IPS-18a (cell line): ENCODE measurements at regions not wholly inside any gene's neighbourhood (a gene's known extent, or its start where the extent isn't known, plus 50 kb on each side); places are given as distances from the start of the nearest gene placed in this dataset.

Experiments
- H3K27ac ChIP-seq: one replicate; pipeline ENCODE4 v1.5.1; 2013; ENCODE audit warnings: low read length
- H3K27me3 ChIP-seq: one replicate; pipeline ENCODE4 v1.6.1; 2013; ENCODE audit warnings: mild to moderate bottlenecking, low read length; ENCODE audit not compliant: control insufficient read depth, insufficient read depth
- H3K36me3 ChIP-seq: one replicate; pipeline ENCODE4 v1.6.1; 2013; ENCODE audit warnings: low read depth, low read length; ENCODE audit not compliant: control insufficient read depth
- H3K4me1 ChIP-seq: one replicate; pipeline ENCODE4 v1.6.1; 2013; ENCODE audit warnings: low read depth, low read length; ENCODE audit not compliant: control insufficient read depth
- H3K4me3 ChIP-seq: one replicate; pipeline ENCODE4 v1.5.1; 2013; ENCODE audit warnings: low read length
- H3K9ac ChIP-seq: one replicate; pipeline ENCODE4 v1.6.1; 2013; ENCODE audit warnings: mild to moderate bottlenecking, low read length, moderate library complexity
- H3K9me3 ChIP-seq: one replicate; pipeline ENCODE4 v1.6.1; 2013; ENCODE audit warnings: low read depth, low read length; ENCODE audit not compliant: control insufficient read depth

DNA sequence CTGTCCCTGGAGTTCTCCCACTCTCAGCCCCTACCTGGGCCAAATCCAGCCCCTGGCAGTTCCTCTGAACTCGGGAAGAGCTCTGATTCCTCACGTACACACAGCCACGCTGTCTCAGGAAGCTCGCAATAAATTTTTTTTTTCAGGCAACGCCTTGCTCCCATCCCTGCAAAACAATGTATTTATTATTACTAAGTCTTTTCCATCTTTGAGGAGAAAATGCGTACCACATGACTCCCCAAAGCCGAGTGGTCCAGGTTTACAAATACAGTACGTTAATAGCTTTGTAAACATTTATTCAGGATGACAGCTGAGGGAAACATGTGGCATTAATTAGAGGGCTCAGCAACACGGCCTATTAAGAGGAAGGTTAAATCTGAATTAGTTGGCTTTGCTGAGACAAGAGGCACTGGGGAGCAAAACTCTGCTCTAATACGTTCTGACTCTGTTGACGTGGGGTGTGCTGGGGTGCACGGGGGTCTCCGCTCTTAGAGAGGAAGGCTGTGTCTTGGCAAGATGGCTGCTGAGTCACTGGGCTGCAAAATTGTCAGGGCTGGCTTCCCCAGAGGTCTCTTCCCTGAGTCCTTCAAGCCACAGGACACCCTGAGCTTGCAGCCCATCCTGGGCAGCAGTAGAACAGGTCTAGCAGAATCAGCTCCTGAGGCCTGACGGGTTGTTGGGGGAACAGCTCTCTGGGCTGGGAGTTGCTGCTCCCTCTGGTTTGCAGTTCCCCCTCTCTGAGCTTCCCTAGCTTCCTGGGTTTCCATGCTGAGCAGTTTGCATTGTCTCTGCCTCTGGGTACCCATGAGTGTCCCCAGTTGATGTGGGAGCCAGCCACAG, 185.2 kb upstream of the TBX3 start:
- Histone ChIP-seq H3K27me3 (no peaks in the 10 kb centered on the region), H3K4me3 (no peak overlapping the region), H3K27ac (no peak overlapping the region), H3K4me1 (peaks cover 9% of the 10 kb centered on the region), H3K9me3 (no peaks in the 10 kb centered on the region), H3K36me3 (no peaks in the 10 kb centered on the region), H3K9ac (no peak overlapping the region)

DNA sequence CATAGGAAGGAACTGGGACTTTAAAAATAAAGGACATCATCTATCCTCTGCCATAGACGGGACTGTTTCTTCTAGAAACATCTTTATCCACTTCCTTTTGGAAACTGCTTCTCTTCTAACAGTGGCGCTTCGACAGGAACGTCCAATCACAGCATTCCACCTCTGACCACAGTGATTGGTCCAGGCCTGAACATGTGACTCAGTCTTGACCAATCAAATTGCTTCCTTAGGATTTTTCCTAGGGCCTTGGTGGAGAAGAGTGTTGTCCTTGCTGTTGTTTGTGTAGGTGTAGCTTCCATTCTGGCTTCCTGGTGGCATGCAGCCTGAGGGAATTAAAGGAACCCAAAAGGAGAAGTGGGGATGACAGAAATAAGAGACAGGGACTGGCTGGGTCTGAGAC, 182.4 kb upstream of the TBX3 start:
- Histone ChIP-seq H3K9me3 (no peaks in the 10 kb centered on the region), H3K27ac (no peak overlapping the region), H3K9ac (no peak overlapping the region), H3K36me3 (no peaks in the 10 kb centered on the region), H3K4me1 (peaks cover 9% of the 10 kb centered on the region), H3K4me3 (no peak overlapping the region), H3K27me3 (no peaks in the 10 kb centered on the region)

DNA sequence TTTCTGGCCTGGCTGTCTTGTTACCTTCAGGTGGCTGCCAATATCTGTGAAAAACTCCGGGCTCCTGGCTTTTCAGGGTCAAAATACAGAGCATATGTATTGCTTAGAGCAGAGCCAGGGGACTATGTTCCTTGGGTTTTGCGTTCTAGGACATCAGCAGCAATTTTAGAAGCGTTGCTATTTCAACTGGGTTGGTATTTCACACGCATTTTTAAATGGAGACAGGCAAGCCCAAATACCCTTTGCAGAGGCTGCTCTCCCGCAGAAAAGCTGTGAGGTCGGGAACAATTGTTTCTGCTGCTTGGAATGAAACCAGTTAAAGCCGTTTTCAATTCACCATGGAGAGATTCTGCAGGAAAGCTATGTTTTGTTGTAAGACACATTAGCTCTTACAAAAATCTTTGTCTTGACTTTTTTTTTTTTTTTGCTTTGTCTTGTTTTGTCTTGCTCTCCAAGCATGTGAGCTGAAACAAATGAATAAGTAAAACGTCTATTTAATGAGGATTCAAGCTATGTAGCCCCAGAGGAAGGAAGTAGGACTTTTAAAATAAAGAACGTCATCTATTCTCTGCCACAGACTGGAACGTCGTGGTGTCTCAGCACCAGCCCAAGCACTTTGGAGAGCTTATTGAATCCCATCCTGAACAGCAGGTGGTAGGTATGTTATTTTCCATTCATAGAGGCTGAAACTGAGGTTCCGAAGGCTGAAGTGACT, 181.0 kb upstream of the TBX3 start:
- H3K4me3 ChIP-seq: no peak overlapping the region

DNA sequence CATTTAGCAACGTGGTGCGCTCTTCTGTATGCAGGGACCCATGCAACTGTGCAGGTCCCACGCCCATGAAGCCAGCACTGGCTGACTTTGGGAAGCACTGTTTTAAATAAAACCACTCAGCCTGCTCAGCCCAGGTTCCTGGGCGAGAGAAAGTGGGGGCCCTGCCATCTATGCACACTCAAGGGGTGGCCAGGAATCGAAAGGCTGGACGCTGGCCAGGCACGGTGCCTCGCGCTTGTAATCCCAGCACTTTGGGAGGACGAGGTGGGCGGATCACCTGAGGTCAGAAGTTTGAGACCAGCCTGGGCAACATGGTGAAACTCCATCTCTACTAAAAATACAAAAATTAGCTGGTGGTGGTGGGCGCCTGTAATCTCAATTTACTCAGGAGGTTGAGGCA, 179.9 kb upstream of the TBX3 start:
- Histone ChIP-seq H3K4me3 (no peak overlapping the region), H3K9me3 (no peaks in the 10 kb centered on the region), H3K27ac (no peak overlapping the region), H3K27me3 (no peaks in the 10 kb centered on the region), H3K4me1 (peaks cover 9% of the 10 kb centered on the region), H3K36me3 (no peaks in the 10 kb centered on the region), H3K9ac (no peak overlapping the region)

More for the DNA sequence above, 181.0 kb upstream of the TBX3 start:
- H3K9me3 ChIP-seq: no peaks in the 10 kb centered on the region
- peaks cover 9% of the 10 kb centered on the region for H3K4me1 ChIP-seq
- H3K36me3 ChIP-seq: no peaks in the 10 kb centered on the region
- H3K27ac ChIP-seq: no peak overlapping the region
- no peaks in the 10 kb centered on the region for H3K27me3 ChIP-seq
- no peak overlapping the region for H3K9ac ChIP-seq

DNA sequence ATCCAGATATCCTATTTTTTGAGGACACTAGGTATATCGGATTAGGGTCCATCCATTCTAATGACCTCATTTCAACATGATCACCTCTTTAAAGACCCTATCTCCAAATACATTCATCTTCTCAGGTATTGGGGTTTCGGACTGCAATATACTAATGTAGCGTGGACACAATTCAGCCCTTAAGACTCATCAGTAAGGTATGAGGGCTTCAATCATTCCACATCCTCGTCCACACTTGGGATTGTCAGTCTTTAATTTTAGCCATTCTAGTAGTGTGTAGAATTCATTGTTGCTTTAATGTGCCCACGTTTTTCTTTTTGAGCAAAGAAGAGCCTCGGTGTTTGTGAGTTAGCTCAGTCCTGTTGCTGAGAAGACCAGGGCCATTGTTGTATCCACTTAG, 177.0 kb upstream of the TBX3 start:
- H3K36me3 ChIP-seq: no peaks in the 10 kb centered on the region
- peaks cover 9% of the 10 kb centered on the region for H3K4me1 ChIP-seq
- no peak overlapping the region for H3K4me3 ChIP-seq
- no peak overlapping the region for H3K9ac ChIP-seq
- H3K9me3 ChIP-seq: no peaks in the 10 kb centered on the region
- no peaks in the 10 kb centered on the region for H3K27me3 ChIP-seq
- no peak overlapping the region for H3K27ac ChIP-seq

DNA sequence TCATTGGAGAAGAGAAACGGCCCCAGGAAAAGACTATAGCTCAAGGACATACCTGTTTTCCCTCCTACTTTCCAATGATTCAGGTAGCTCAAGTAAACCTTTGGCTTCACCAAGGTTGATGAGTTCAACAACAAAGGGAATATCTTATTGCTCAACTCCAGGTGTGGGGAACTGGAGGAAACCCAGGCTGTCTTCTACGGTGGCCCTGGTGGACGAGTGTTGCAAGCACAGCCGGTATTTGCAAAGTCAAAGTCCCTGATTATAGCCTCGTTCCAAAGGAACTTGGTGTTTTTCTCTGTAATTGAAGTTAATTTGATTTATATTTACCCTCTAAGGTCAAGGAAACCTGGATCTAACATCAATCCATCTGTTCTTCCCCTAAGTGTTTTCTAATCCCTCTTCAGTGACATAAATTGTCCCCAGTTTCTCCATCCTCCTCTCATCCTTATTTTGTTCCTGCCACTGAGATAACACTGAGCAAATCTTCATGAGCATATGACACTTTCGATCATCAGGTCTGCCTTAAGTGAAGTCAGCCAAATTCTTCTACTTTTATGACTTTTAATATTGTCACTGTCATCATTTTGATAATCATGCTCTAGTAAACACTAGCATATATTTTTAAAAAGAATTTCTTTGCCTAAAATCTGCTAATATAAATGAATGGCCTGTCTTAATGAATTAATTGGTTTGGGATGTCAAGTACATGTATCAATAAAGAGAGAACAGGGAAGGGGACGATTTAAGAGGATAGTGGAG, 174.6 kb upstream of the TBX3 start:
- no peaks in the 10 kb centered on the region for H3K36me3 ChIP-seq
- H3K9me3 ChIP-seq: no peaks in the 10 kb centered on the region
- H3K4me3 ChIP-seq: no peak overlapping the region
- H3K9ac ChIP-seq: no peak overlapping the region
- H3K4me1 ChIP-seq: no peaks in the 10 kb centered on the region
- no peak overlapping the region for H3K27ac ChIP-seq
- H3K27me3 ChIP-seq: no peaks in the 10 kb centered on the region

DNA sequence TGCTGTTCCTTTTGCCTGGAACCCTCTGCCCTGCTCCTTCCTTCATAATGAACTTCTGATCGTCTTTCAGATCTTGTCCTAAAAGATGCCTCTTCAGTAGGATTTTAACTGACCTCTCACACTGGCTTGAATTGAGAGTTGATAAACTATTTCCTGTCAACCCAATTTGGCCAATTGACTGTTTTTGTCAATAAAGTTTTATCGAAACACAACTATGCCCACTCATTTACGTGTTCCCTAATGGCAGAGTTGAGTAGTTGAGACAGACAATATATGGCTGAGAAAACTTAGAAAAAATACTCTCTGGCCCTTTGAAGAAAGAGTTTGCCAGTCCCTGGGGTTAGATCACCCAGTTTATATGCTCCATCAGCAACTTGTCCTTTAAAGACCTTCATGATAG, 171.7 kb upstream of the TBX3 start:
- Histone ChIP-seq H3K9ac (no peak overlapping the region), H3K27me3 (no peaks in the 10 kb centered on the region), H3K4me1 (no peaks in the 10 kb centered on the region), H3K27ac (no peak overlapping the region), H3K4me3 (no peak overlapping the region), H3K36me3 (no peaks in the 10 kb centered on the region), H3K9me3 (no peaks in the 10 kb centered on the region)

DNA sequence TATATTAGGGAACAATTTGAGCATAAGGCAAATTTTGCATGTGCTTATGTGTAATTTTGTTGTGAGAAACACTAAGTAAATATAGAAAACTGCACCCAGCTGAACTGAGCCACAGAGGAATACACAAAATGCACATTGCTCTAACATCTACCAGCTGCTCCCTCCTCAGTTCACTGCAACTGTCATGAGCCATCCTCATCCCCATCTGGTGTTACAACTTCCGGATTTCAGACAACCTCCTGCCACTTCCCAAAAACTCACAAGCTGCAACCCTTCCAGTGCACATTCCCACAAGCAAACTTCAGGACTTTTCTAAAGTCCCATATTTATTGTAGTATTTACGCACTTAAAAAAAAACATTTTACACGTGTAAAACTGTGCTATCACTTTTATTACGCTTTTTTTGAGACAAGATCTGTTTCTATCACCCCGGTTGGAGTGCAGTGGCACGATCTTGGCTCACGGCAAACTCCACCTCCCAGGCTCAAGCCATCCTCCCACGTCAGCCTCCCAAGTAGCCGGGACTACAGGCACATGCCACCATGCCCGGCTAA, 169.1 kb upstream of the TBX3 start:
- H3K36me3 ChIP-seq: no peaks in the 10 kb centered on the region
- no peaks in the 10 kb centered on the region for H3K4me1 ChIP-seq
- no peak overlapping the region for H3K9ac ChIP-seq
- H3K9me3 ChIP-seq: no peaks in the 10 kb centered on the region
- no peaks in the 10 kb centered on the region for H3K27me3 ChIP-seq
- H3K4me3 ChIP-seq: no peak overlapping the region
- no peak overlapping the region for H3K27ac ChIP-seq

DNA sequence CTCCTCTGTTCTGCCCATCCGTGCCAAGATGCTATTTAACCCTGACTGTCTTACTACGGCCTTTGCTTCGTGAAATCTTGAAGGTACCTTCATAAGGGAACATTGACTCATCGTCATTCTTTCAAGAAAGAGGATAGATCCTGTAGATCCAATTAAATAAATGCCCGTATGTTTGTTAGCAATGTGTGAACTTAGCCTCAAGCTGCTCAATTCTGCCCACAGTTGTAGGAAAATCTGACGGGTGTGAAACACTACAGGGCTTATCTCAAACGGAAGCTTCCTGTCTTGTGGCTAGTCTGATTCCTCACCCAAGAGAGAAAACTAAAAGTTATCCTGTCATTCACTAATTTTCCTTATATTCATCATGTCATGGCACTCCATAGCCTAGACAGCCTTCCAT, 168.0 kb upstream of the TBX3 start:
- Histone ChIP-seq H3K4me1 (no peaks in the 10 kb centered on the region), H3K27me3 (no peaks in the 10 kb centered on the region), H3K27ac (no peak overlapping the region), H3K4me3 (no peak overlapping the region), H3K36me3 (no peaks in the 10 kb centered on the region), H3K9me3 (no peaks in the 10 kb centered on the region), H3K9ac (no peak overlapping the region)

DNA sequence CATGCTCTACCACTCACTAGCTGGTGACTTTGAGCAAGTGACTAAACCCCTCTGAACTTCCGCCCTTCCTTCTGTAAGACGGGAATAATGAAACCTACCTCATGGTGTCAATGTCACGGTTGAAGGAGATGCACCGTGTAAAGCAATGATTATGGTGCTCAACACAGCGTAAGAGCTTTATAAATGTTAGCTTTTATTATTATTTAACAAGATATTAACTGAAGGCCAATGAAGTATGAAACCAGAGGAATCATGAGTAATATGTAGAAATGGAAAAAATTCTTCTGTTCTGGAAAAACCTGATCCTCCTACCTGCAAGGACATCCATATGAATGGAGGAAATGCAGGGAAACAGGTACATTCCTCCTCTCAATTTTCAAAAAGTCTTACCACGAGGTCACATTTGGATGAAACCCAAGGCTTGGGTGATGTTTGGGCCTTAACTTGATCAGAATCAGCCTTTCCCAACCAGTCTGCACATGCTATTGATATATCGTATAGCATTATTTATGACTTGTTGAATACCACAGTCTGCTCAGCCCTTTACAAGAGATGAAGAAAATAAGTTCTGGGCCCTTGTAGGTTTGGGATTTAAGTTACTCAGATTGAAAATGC, 166.8 kb upstream of the TBX3 start:
- Histone ChIP-seq H3K9ac (no peak overlapping the region), H3K9me3 (no peaks in the 10 kb centered on the region), H3K36me3 (no peaks in the 10 kb centered on the region), H3K27ac (no peak overlapping the region), H3K4me1 (no peaks in the 10 kb centered on the region), H3K27me3 (no peaks in the 10 kb centered on the region), H3K4me3 (no peak overlapping the region)

DNA sequence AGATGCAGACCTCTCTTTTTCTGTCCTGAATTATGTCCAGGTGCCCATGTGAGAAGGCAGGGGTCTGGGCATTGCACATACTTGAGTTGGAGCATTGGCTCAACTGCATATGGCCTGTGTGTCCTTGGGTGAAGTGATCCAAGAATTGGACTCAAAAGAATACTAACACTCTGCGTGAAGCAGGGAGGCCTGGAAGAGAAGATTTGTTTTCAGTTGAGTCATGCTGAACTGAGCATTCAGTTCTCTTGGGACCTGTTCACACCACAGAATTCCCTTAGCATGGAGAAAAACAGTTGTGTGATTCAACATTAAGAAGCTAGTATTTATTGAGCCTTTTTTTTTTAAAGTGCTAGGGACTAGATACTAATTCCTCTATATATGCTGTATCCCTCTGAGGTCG, 164.7 kb upstream of the TBX3 start:
- H3K9me3 ChIP-seq: no peaks in the 10 kb centered on the region
- H3K27ac ChIP-seq: no peak overlapping the region
- H3K4me1 ChIP-seq: no peaks in the 10 kb centered on the region
- no peak overlapping the region for H3K4me3 ChIP-seq
- H3K9ac ChIP-seq: no peak overlapping the region
- H3K27me3 ChIP-seq: no peaks in the 10 kb centered on the region
- no peaks in the 10 kb centered on the region for H3K36me3 ChIP-seq
